ENCODE measurements at regions not wholly inside any gene's neighbourhood (a gene's known extent, or its start where the extent isn't known, plus 50 kb on each side); places are given as distances from the start of the nearest gene placed in this dataset.
"Not testable (repeated sequence)": the region's sequence is repeated elsewhere in the genome, so short reads cannot be mapped to it uniquely, and the experiment has no call there.

DNA sequence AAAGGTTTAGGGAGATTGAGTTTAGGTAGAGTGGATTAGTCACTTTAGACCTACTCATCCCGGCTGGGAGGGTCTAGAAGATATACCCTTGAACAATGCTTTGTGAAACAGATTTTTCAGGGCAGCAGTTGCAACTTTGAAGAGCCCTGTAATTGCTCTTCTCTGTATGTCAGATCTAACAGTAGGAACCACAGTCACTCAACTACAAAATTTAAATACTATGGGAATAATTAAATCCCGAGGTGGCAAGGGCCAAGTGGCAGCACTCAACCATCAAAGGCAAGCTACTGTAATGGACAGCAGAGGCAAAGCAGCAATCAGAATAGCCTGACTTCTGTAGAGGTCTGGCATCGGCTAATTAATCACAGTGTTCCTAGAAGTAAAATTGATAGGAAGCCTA lies 97.5 kb downstream of the HOXA1 start:
- TF ChIP-seq, protein P1, sequence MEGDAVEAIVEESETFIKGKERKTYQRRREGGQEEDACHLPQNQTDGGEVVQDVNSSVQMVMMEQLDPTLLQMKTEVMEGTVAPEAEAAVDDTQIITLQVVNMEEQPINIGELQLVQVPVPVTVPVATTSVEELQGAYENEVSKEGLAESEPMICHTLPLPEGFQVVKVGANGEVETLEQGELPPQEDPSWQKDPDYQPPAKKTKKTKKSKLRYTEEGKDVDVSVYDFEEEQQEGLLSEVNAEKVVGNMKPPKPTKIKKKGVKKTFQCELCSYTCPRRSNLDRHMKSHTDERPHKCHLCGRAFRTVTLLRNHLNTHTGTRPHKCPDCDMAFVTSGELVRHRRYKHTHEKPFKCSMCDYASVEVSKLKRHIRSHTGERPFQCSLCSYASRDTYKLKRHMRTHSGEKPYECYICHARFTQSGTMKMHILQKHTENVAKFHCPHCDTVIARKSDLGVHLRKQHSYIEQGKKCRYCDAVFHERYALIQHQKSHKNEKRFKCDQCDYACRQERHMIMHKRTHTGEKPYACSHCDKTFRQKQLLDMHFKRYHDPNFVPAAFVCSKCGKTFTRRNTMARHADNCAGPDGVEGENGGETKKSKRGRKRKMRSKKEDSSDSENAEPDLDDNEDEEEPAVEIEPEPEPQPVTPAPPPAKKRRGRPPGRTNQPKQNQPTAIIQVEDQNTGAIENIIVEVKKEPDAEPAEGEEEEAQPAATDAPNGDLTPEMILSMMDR (IDR thresholded peaks at IDR 0.05), result not testable (repeated sequence)
- not testable (repeated sequence) for TF ChIP-seq POLR2A (IDR thresholded peaks at IDR 0.05)

Data from lower leg skin (tissue), 3 donors.